GM18520 (cell line): ENCODE measurements at regions not wholly inside any gene's neighbourhood (a gene's known extent, or its start where the extent isn't known, plus 50 kb on each side); places are given as distances from the start of the nearest gene placed in this dataset.
"Not testable (repeated sequence)": the region's sequence is repeated elsewhere in the genome, so short reads cannot be mapped to it uniquely, and the experiment has no call there.

ENCODE experiments used
- ATAC-seq: cut with Tn5 transposase; IDR thresholded peaks from one replicate; pipeline ENCODE4 v1.9.1; 2021; ENCODE audit not compliant: unreplicated experiment

GRCh38 chr12:75710361-75711069 is 199.1 kb upstream of the KRR1 start:
- no peak for ATAC-seq

GRCh38 chr12:75709503-75709902 is 198.1 kb upstream of the KRR1 start:
- ATAC-seq: no peak

GRCh38 chr12:75708802-75709201 is 197.4 kb upstream of the KRR1 start:
- no peak for ATAC-seq

- no peak for ATAC-seq
Observed at GRCh38 chr12:75707983-75708382, 196.6 kb upstream of the KRR1 start.

GRCh38 chr12:75706786-75707605 is 195.6 kb upstream of the KRR1 start:
- ATAC-seq: no peak

GRCh38 chr12:75705749-75706711 is 194.6 kb upstream of the KRR1 start:
- no peak for ATAC-seq

GRCh38 chr12:75704664-75705063 is 193.3 kb upstream of the KRR1 start:
- no peak for ATAC-seq

- no peak for ATAC-seq
Observed at GRCh38 chr12:75704208-75704607, 192.8 kb upstream of the KRR1 start.

- no peak for ATAC-seq
Observed at GRCh38 chr12:75703131-75703530, 191.7 kb upstream of the KRR1 start.

GRCh38 chr12:75702477-75703093 is 191.2 kb upstream of the KRR1 start:
- ATAC-seq: no peak

GRCh38 chr12:75701859-75702258 is 190.4 kb upstream of the KRR1 start:
- no peak for ATAC-seq

- ATAC-seq: no peak
Observed at GRCh38 chr12:75699728-75700496, 188.5 kb upstream of the KRR1 start.

GRCh38 chr12:75699251-75699650 is 187.8 kb upstream of the KRR1 start:
- ATAC-seq: no peak

- no peak for ATAC-seq
Observed at GRCh38 chr12:75698052-75698451, 186.6 kb upstream of the KRR1 start.

GRCh38 chr12:75695926-75696325 is 184.5 kb upstream of the KRR1 start:
- ATAC-seq: no peak

GRCh38 chr12:75694534-75695268 is 183.3 kb upstream of the KRR1 start:
- ATAC-seq: no peak

GRCh38 chr12:75692876-75693275 is 181.5 kb upstream of the KRR1 start:
- ATAC-seq: no peak

- ATAC-seq: no peak
Observed at GRCh38 chr12:75690296-75690955, 179.0 kb upstream of the KRR1 start.

GRCh38 chr12:75686233-75686632 is 174.8 kb upstream of the KRR1 start:
- not testable (repeated sequence) for ATAC-seq
